ENCODE measurements at regions not wholly inside any gene's neighbourhood (a gene's known extent, or its start where the extent isn't known, plus 50 kb on each side); places are given as distances from the start of the nearest gene placed in this dataset.

- Histone ChIP-seq H3K36me3 (ENCODE audit: control insufficient read depth, insufficient read depth, low read length) (no peaks in the 10 kb centered on the region), H3K4me3 (replicated peaks; ENCODE audit: low read depth, low read length) (no peak overlapping the region), H3K27me3 (replicated peaks; ENCODE audit: control insufficient read depth, insufficient read depth, low read length) (no peaks in the 10 kb centered on the region)
- no peak for DNase-seq (ENCODE audit: extremely low read depth, insufficient read length)
- TF ChIP-seq CTCF (IDR thresholded peaks at IDR 0.05; ENCODE audit: insufficient read depth, low read length, poor library complexity, severe bottlenecking) = no peak
These were observed 68.1 kb downstream of the MTERF1 start for GRCh38 chr7:91812388-91812787.

- no peak for DNase-seq (ENCODE audit: extremely low read depth, insufficient read length)
- Histone ChIP-seq H3K36me3 (ENCODE audit: control insufficient read depth, insufficient read depth, low read length) (no peaks in the 10 kb centered on the region), H3K4me3 (replicated peaks; ENCODE audit: low read depth, low read length) (no peak overlapping the region), H3K27me3 (replicated peaks; ENCODE audit: control insufficient read depth, insufficient read depth, low read length) (no peaks in the 10 kb centered on the region)
- TF ChIP-seq CTCF (IDR thresholded peaks at IDR 0.05; ENCODE audit: insufficient read depth, low read length, poor library complexity, severe bottlenecking) = no peak
These were observed 66.3 kb downstream of the MTERF1 start for GRCh38 chr7:91814189-91814588.
